K562 (cell line): ENCODE measurements at regions not wholly inside any gene's neighbourhood (a gene's known extent, or its start where the extent isn't known, plus 50 kb on each side); places are given as distances from the start of the nearest gene placed in this dataset.
A peak's percentile ranks its signal among the peaks of the same experiment; 100 is the strongest.

Source experiments
- ATAC-seq: fragments of 200-7000 bp; cut with Tn5 transposase; 3 replicates; pipeline ENCODE4 v1.9.1; 2020; ENCODE audit warnings: moderate library complexity
- BruUV-seq: library from RNA; stranded (reverse); fragments of 400-500 nt; replicated peaks from 2 replicates; lab custom pipeline; 2021; lab: Mats Ljungman, UMichigan
- CTCF ChIA-PET: fragments of 300-600 bp; formaldehyde crosslinking; extraction: SDS; loops from one replicate; lab custom pipeline; 2021; ENCODE audit warnings: low intra/inter-chr PET ratio; lab: Yijun Ruan, JAX
- POLR2A ChIA-PET: fragments of 300-600, 350-650 bp; sonication (Branson Sonifier 250); formaldehyde crosslinking; extraction: SDS; loops from one replicate; lab custom pipeline; 2021; ENCODE audit warnings: antibody characterized with exemption, inconsistent platforms; lab: Yijun Ruan, JAX
- DNase-seq, 4 experiments: peaks; one replicate each; pipeline versions ENCODE4 v3.0.0 to v3.0.0-alpha.2; 2011 to 2018; ENCODE audit warnings: low spot score in 3 of 4, mixed read lengths in 3 of 4; ENCODE audit errors: extremely low read depth in 1 of 4
- FAIRE-seq: peaks from 2 replicates; lab custom pipeline; 2011; peaks lifted over from hg19 to GRCh38; lab: Jason Lieb, UNC
- H2AFZ ChIP-seq: 2 replicates; pipeline ENCODE4 v1.6.0; 2011; ENCODE audit warnings: low read depth, low read length, control low read depth, inconsistent platforms
- H3K27ac ChIP-seq: fragments of 200-600 bp; 3 replicates; pipeline ENCODE4 v1.8.0; 2011; ENCODE audit warnings: low read depth, mild to moderate bottlenecking, control low read depth, inconsistent platforms, low read length, moderate library complexity, mixed read lengths; ENCODE audit errors: extremely low read depth
- H3K27me3 ChIP-seq, 2 experiments: fragments of 300-600 bp in 1 of 2; 2 replicates in 1 of 2; 3 replicates in 1 of 2; pipeline versions ENCODE4 v1.6.0 to v1.8.0; 2011; ENCODE audit warnings: inconsistent platforms in 2 of 2, low read length in 2 of 2, mild to moderate bottlenecking in 1 of 2, mixed read lengths in 1 of 2, moderate library complexity in 1 of 2; ENCODE audit not compliant: control insufficient read depth in 2 of 2, insufficient read depth in 2 of 2
- H3K36me3 ChIP-seq: fragments of 300-600 bp; 3 replicates; pipeline ENCODE4 v1.8.0; 2011; ENCODE audit warnings: mild to moderate bottlenecking, low read length, inconsistent platforms; ENCODE audit not compliant: control insufficient read depth, insufficient read depth
- H3K4me1 ChIP-seq, 2 experiments: fragments of 200-600 bp in 1 of 2; replicated peaks in 1 of 2; 2 replicates in 1 of 2; 3 replicates in 1 of 2; pipeline versions ENCODE4 v1.5.1 to v1.8.0; 2011; ENCODE audit warnings: inconsistent platforms in 2 of 2, low read length in 2 of 2, mild to moderate bottlenecking in 1 of 2, mixed read lengths in 1 of 2, moderate library complexity in 1 of 2; ENCODE audit not compliant: control insufficient read depth in 2 of 2, insufficient read depth in 2 of 2
- H3K4me2 ChIP-seq: 2 replicates; pipeline ENCODE4 v1.6.1; 2011; ENCODE audit warnings: low read length, control low read depth, inconsistent platforms, mixed read lengths; ENCODE audit not compliant: insufficient read depth
- H3K4me3 ChIP-seq: fragments of 200-600 bp; sonication (generic), shearing (Covaris generic); 2 replicates; pipeline ENCODE4 v1.5.1; 2016; ENCODE audit warnings: control low read depth, inconsistent platforms
- H3K79me2 ChIP-seq: fragments of 200-600 bp; 3 replicates; pipeline ENCODE4 v1.8.0; 2011; ENCODE audit warnings: low read length, inconsistent platforms; ENCODE audit not compliant: control insufficient read depth, insufficient read depth
- H3K9ac ChIP-seq, 2 experiments: 2 replicates each; pipeline versions ENCODE4 v1.6.0 to v1.6.1; 2011; ENCODE audit warnings: low read depth in 2 of 2, low read length in 2 of 2, control low read depth in 1 of 2, inconsistent platforms in 1 of 2, mild to moderate bottlenecking in 1 of 2, mixed read lengths in 1 of 2; ENCODE audit not compliant: insufficient read depth in 1 of 2
- H3K9me1 ChIP-seq: one replicate; pipeline ENCODE4 v1.6.0; 2011; ENCODE audit warnings: inconsistent platforms, mild to moderate bottlenecking, low read length, moderate library complexity; ENCODE audit not compliant: control insufficient read depth, insufficient read depth
- H3K9me3 ChIP-seq: replicated peaks from 2 replicates; pipeline ENCODE4 v1.5.1; 2011; ENCODE audit warnings: low read depth, low read length, inconsistent platforms; ENCODE audit not compliant: control insufficient read depth, insufficient read depth
- H4K20me1 ChIP-seq: replicated peaks from 2 replicates; pipeline ENCODE4 v1.6.1; 2011; ENCODE audit warnings: low read length, inconsistent platforms, mixed read lengths; ENCODE audit not compliant: control insufficient read depth, insufficient read depth
- E2F3 ChIP-seq: fragments of 250-450 bp; sonication (Bioruptor Pico); IDR thresholded peaks from 2 replicates; pipeline ENCODE4 v1.4.0; 2020; ENCODE audit warnings: mild to moderate bottlenecking
- PKNOX1 ChIP-seq: fragments of 450-650 bp; IDR thresholded peaks from 2 replicates; pipeline ENCODE4 v1.6.1; 2016
- VEZF1 ChIP-seq: fragments of 200-800 bp; sonication (Bioruptor generic); IDR thresholded peaks from 2 replicates; pipeline ENCODE4 v1.6.1; 2017; ENCODE audit warnings: missing genetic modification characterization, missing compliant biosample characterization
- ZNF12 ChIP-seq: sonication (generic); formaldehyde crosslinking; IDR thresholded peaks from 2 replicates; pipeline ENCODE4 v1.4.0; 2020; ENCODE audit warnings: mild to moderate bottlenecking, missing genetic modification reagents
- ZNF766 ChIP-seq: fragments of 200-800 bp; sonication (Bioruptor generic); conservative IDR thresholded peaks from 2 replicates; pipeline ENCODE4 v1.6.1; 2016; ENCODE audit warnings: missing genetic modification characterization, missing compliant biosample characterization
- WGBS: fragments of 100-300 bp; shearing (Covaris generic); methylation state at CpG from one replicate; pipeline ENCODE4 v1.1.6; 2016; ENCODE audit warnings: low coverage, mixed read lengths; ENCODE audit not compliant: insufficient coverage; ENCODE audit errors: missing lambda C conversion rate; 5-methylcytosine and 5-hydroxymethylcytosine counted together
- in situ Hi-C: fragments of 300-500 bp; cut with MboI; formaldehyde crosslinking; loops from 4 replicates; pipeline ENCODE4 v1.15.0; 2018; ENCODE audit warnings: inconsistent platforms, mixed read lengths
- intact Hi-C: fragments of 100-400 bp; cut with micrococcal nuclease; formaldehyde crosslinking; loops from 2 replicates; pipeline ENCODE4 v1.14.2; 2022

GRCh38 chr16:7055443-7055842, 277.2 kb upstream of the RBFOX1 start:
- WGBS: 0% methylated on average over 5 of the region's 6 CpGs
- no peaks in the 10 kb centered on the region for H3K9me3 ChIP-seq
- peak; percentile 3 to 23 (median 12) for DNase-seq
- no peak for TF ChIP-seq VEZF1 (CRISPR knock-in tag)
- TF ChIP-seq ZNF12 (CRISPR knock-in tag): no peak
- TF ChIP-seq ZNF766 (CRISPR knock-in tag): no peak
- TF ChIP-seq E2F3: no peak
- TF ChIP-seq PKNOX1: peak; percentile 88
- TF ChIP-seq, all 486 proteins: peak for 1
- no peaks in the 10 kb centered on the region for H3K9me1 ChIP-seq
- no peak overlapping the region for H3K4me3 ChIP-seq
- no peak overlapping the region for H3K4me2 ChIP-seq
- H3K36me3 ChIP-seq: no peaks in the 10 kb centered on the region
- FAIRE-seq: no peak
- ATAC-seq: no peak
- in situ Hi-C loops: no loop called here
- no peak overlapping the region for H3K9ac ChIP-seq
- no TSS peak for BruUV-seq
- no peaks in the 10 kb centered on the region for H3K79me2 ChIP-seq
- H3K27me3 ChIP-seq: no peaks in the 10 kb centered on the region
- no peaks in the 10 kb centered on the region; a peak in 1 of 5 replicates for H3K4me1 ChIP-seq
- no peaks in the 10 kb centered on the region for H4K20me1 ChIP-seq
- no peak overlapping the region for H3K27ac ChIP-seq
- ChIA-PET CTCF (no interaction called here), POLR2A (no interaction called here)
- intact Hi-C loops: no loop called here
- no peak overlapping the region for H2AFZ ChIP-seq
